Pulmonary artery endothelial cell (primary cell): ENCODE measurements at regions not wholly inside any gene's neighbourhood (a gene's known extent, or its start where the extent isn't known, plus 50 kb on each side); places are given as distances from the start of the nearest gene placed in this dataset.
"Not testable (repeated sequence)": the region's sequence is repeated elsewhere in the genome, so short reads cannot be mapped to it uniquely, and the experiment has no call there.

Experiments used
- DNase-seq: peaks from one replicate; pipeline ENCODE4 v3.0.0-alpha.2; 2011; ENCODE audit warnings: low read depth, low spot score

DNA sequence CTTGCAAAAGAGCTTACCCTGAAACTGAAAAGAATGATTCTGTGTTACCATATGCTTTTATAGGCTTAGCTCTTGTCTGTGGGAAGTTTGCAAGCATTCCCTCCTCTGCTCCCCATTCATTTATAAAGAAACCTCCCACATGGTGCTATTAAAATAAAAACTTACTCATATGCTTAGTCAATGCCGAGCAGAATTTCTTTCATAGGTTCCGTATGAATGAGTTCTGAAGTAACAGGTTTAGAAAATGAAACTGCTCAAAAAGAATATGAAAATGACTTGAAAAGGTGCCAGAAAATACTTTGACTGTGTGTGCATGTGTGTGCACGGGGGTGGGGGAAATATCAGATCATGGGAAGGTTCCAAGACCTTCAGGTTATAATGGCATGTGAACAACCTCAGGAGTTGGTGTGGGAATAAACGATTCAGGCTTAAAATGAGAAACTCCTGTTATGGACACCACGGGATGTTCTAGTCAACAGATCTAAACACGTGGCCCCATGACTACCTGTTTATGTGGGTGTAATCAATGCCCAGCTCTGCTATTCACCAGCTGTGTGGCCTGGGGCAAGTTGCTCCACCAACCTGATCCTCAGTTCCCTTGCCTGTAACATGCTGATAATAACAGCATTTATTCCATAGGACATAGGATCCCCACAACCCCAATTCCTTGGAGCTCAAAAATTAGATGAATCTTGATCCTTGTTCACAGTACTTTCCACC is 293.7 kb upstream of the PLGLB1 start:
- not testable (repeated sequence) for DNase-seq

GRCh38 chr2:87317193-87317592 is 295.5 kb upstream of the PLGLB1 start:
- peak; percentile 48 for DNase-seq

- DNase-seq: peak; percentile 39
Measured at GRCh38 chr2:87318814-87319491, 297.3 kb upstream of the PLGLB1 start.

- DNase-seq: not testable (repeated sequence)
Measured at GRCh38 chr2:87319705-87320104, 298.1 kb upstream of the PLGLB1 start.

GRCh38 chr2:87321201-87321600 is 299.6 kb upstream of the PLGLB1 start:
- not testable (repeated sequence) for DNase-seq

DNA sequence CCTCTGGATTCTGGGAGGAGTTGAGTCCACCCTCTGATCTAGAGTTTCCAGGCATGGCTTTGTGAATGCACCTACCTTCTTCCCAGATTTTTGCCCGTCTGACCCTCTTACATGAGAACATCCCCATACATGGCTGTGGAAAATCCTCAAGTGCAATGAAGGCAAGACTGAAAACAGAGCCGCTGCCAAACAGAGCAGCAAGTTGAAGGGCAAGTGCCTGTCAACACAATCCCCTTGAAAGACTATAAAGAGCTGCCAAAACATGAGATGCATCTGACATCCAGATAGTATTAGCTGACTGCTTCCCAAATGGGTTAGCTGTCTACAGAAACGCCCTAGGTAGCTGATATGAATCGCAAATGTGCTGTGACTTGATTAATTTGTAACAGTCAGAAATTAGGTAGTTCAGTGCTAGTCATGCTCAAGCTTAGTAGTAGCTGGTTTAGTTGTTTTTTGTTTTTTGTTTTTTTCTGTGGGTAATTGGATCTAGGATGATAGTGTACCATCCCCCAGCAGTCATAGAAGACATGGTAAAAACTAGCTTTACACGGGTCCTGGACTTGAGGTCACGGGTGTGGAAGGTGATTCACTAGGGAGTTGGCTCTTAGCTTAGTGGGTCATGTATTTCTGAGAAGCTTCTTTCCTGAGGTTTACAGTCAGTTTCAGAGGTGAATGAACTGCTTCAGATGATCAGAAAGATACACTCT is 302.8 kb upstream of the PLGLB1 start:
- not testable (repeated sequence) for DNase-seq

GRCh38 chr2:87325042-87325910 is 303.6 kb upstream of the PLGLB1 start:
- not testable (repeated sequence) for DNase-seq

GRCh38 chr2:87325911-87326294 is 304.3 kb upstream of the PLGLB1 start:
- DNase-seq: not testable (repeated sequence)

GRCh38 chr2:87326754-87327153 is 305.1 kb upstream of the PLGLB1 start:
- DNase-seq: not testable (repeated sequence)

GRCh38 chr2:87327648-87328371 is 306.2 kb upstream of the PLGLB1 start:
- not testable (repeated sequence) for DNase-seq

DNA sequence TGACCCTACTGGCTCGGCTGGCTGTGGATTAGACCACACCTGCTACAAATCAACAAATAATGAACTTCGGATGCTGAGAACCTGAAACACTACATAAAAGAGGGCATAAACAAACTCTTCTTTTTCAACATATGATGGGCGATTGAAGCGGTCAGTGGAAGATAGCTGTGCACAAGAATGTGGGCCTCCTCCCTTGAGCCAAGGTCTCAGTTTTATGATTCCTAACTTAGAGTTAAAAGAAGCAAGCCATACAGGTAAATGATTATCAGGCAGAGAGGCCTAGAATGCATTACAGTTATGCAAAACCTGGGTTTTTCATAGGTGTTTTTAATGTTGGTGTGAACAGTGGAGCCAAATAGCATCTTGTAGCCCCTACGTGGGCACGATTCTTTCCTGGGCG is 307.9 kb upstream of the PLGLB1 start:
- not testable (repeated sequence) for DNase-seq

DNA sequence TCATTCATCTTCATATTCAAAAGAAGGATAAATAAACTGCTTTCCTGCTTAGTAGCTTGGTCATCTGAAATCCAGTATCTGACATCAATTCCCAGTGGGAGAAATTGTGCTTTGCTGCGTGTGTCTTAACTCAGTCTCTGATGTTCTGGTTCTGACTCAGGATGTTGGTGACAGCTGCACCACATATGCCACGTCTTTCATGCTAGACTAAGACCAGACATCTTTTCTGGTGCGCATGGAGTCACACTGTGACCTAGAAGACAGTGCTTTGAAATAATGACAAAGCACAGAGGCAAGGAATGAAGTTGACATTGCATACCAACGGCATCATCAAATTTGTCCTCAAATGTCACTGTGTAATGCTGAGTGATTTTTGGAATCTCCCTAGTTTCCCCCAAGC is 308.8 kb upstream of the PLGLB1 start:
- DNase-seq: not testable (repeated sequence)

- not testable (repeated sequence) for DNase-seq
Measured at GRCh38 chr2:87331940-87332583, 310.4 kb upstream of the PLGLB1 start.

GRCh38 chr2:87334888-87335287 is 313.2 kb upstream of the PLGLB1 start:
- not testable (repeated sequence) for DNase-seq

- not testable (repeated sequence) for DNase-seq
Measured at GRCh38 chr2:87338998-87339397, 317.4 kb upstream of the PLGLB1 start.

DNA sequence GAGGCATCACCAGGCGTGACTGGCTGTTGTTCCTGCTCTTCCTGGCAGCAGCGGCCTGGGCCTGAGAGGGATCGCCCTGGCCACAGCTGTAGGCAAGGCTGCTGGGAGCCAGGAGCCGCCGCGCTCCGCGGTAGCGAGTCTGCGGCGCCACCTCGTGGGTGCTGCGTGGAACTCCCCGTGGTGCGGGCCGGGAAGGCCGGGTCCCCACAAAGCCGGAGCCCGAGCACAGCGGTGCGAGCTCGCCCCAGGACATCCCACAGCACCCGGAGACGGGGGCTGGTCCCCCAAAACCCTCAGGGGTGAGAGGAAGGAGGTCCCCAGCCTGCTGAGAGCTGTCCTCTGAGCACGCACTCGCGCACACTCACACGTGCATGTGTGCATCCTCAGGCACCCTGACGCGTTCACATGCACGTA is 320.0 kb upstream of the PLGLB1 start:
- DNase-seq: peak; percentile 17

DNA sequence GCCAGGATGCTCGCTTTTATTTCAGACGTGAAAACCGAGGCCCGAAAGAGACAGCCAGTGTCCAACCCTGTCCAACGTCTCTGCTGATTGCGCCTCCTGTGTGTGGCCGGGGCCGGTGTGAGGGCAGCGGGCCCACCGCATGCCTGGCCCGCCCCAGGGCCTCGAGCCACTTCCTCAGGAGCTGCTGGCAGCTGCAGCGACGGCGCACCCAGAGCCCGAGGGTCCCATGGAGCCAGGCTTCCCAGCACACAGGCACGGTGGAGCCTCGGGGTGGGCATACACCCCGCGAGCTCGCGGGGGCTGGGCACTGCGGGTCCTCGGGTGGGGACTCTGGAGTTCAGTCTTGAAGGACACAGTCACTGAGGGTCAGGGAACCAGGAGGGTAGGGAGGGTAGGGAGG is 320.5 kb upstream of the PLGLB1 start:
- DNase-seq: not testable (repeated sequence)

GRCh38 chr2:87343347-87343746 is 321.7 kb upstream of the PLGLB1 start:
- not testable (repeated sequence) for DNase-seq

DNA sequence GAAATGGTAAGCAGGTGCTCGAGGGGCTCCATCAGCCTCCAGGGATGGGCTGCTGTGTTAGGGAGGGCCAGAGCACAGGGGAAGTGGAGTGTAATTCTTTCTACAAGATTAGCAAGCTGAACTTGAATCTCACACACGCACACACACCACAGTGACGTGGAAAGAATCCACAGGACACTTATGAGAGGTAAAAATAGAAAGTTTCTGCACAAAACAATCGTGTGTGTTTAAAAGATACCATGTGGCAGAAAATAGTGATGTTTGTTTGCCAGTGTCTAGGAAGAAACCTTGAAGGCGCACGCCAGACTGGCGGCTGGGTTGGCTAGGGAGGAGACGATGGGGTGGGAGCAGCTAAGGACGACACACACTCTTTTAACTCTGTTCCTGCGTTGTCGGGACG is 323.6 kb upstream of the PLGLB1 start:
- not testable (repeated sequence) for DNase-seq

DNA sequence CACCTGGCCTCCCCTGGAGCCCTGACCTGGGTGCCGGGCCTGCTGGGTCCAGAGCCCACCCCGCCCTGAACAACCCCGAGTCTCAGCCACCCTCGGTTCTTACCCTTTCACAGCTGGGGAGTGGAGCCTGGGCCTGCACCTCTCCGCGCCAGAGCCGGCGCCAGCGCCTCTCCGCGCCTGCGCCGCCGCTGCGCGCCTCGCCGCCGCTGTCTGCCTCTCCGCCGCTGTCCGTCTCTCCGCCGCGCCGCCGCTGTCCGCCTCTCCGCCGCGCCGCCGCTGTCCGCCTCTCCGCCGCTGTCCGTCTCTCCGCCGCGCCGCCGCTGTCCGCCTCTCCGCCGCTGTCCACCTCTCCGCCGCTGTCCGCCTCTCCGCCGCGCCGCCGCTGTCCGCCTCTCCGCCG is 326.9 kb upstream of the PLGLB1 start:
- not testable (repeated sequence) for DNase-seq
